ENCODE measurements at regions not wholly inside any gene's neighbourhood (a gene's known extent, or its start where the extent isn't known, plus 50 kb on each side); places are given as distances from the start of the nearest gene placed in this dataset.

DNA sequence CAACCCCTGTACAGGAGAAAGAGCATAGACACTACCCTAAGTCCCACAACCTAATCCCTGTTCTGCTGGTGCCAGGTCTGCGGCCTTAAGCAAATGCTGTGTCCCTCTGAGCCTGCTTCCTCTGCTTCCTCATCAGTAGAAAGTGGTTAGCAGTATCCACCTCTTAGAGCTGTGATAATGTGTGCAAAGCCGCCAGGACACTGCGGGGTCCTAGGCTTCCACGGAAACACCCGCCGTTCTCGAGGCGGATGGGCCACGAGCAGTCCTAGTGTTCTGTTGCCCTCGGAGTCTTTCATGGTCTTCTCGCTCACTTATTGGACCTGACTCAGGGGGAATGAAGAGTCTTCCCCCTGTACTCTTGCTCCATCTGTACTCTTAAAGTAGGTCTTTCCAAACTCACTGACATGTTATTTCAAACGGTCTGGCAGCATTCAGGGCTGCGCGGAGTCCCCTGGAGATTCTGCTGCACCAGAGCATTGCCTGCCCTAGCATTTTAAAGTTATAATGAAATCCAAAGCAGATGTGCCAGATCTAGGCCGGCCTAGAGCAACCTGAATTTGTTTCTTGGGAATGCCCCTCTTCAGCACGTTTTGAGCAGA is 107.2 kb upstream of the ZNF236 start:
- Histone ChIP-seq H3K79me2 (ENCODE audit: insufficient read depth, low read length) (no peaks in the 10 kb centered on the region), H3K4me1 (ENCODE audit: insufficient read depth, low read length) (no peaks in the 10 kb centered on the region), H3K23me2 (ENCODE audit: insufficient read length, low read depth, low read length, poor library complexity, severe bottlenecking) (no peaks in the 10 kb centered on the region), H2BK12ac (ENCODE audit: insufficient read length, low read depth, low read length) (no peak overlapping the region), H3K79me1 (ENCODE audit: insufficient read depth, low read depth, low read length, poor library complexity, severe bottlenecking) (no peaks in the 10 kb centered on the region), H4K91ac (ENCODE audit: insufficient read length, low read depth, low read length) (no peak overlapping the region), H2AFZ (ENCODE audit: low read length) (no peak overlapping the region), H3T11ph (ENCODE audit: low read length) (no peak overlapping the region), H2BK5ac (ENCODE audit: insufficient read length, low read length) (no peak overlapping the region), H3K4ac (ENCODE audit: low read depth, low read length) (no peak overlapping the region), H2BK15ac (ENCODE audit: low read depth, low read length) (no peak overlapping the region), H3K27ac (ENCODE audit: insufficient read length, low read depth, low read length) (no peak overlapping the region), H4K20me1 (ENCODE audit: control insufficient read depth, insufficient read depth, insufficient read length) (no peaks in the 10 kb centered on the region), H3K23ac (ENCODE audit: insufficient read length, low read depth, low read length) (no peak overlapping the region), H3K9ac (ENCODE audit: extremely low read depth, insufficient read length, low read length) (no peak overlapping the region), H2BK120ac (ENCODE audit: low read depth, low read length, poor library complexity, severe bottlenecking) (no peak overlapping the region), H3K9me3 (ENCODE audit: control insufficient read depth, low read depth, low read length) (no peaks in the 10 kb centered on the region), H4K8ac (replicated peaks; ENCODE audit: insufficient read length, low read depth, low read length) (no peak overlapping the region), H3K27me3 (ENCODE audit: insufficient read depth, low read length) (no peaks in the 10 kb centered on the region), H3K14ac (ENCODE audit: insufficient read depth, low read length) (no peak overlapping the region), H2AK5ac (ENCODE audit: insufficient read length, low read length) (no peak overlapping the region), H4K5ac (ENCODE audit: insufficient read length, low read depth, low read length) (no peak overlapping the region), H3K4me2 (ENCODE audit: insufficient read depth, insufficient read length, low read length) (no peak overlapping the region), H2BK20ac (ENCODE audit: low read depth, low read length, poor library complexity, severe bottlenecking) (no peak overlapping the region), H3K56ac (ENCODE audit: insufficient read length, low read depth, low read length) (no peak overlapping the region), H3K18ac (ENCODE audit: insufficient read length, low read depth, low read length) (no peak overlapping the region)
- H3K4me1 Mint-ChIP-seq: no peaks in the 10 kb centered on the region
- no CpG with 5 or more reads among the region's 16 CpGs for WGBS (ENCODE audit: extremely low coverage, insufficient read length, low lambda C conversion rate)
- H3K36me3 Mint-ChIP-seq (ENCODE audit: insufficient read depth in 1 of 3, low read depth in 3 of 3): no peaks in the 10 kb centered on the region; a peak in 2 of 7 replicates
- H3K27me3 Mint-ChIP-seq (ENCODE audit: low read depth): no peaks in the 10 kb centered on the region
- H3K9me3 Mint-ChIP-seq: peaks cover 2 to 4% of the 10 kb centered on the region in 2 experiments; a peak in 1 of 5 replicates
- no peak overlapping the region for H3K4me3 Mint-ChIP-seq
- TF ChIP-seq, protein P1, sequence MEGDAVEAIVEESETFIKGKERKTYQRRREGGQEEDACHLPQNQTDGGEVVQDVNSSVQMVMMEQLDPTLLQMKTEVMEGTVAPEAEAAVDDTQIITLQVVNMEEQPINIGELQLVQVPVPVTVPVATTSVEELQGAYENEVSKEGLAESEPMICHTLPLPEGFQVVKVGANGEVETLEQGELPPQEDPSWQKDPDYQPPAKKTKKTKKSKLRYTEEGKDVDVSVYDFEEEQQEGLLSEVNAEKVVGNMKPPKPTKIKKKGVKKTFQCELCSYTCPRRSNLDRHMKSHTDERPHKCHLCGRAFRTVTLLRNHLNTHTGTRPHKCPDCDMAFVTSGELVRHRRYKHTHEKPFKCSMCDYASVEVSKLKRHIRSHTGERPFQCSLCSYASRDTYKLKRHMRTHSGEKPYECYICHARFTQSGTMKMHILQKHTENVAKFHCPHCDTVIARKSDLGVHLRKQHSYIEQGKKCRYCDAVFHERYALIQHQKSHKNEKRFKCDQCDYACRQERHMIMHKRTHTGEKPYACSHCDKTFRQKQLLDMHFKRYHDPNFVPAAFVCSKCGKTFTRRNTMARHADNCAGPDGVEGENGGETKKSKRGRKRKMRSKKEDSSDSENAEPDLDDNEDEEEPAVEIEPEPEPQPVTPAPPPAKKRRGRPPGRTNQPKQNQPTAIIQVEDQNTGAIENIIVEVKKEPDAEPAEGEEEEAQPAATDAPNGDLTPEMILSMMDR (conservative IDR thresholded peaks at IDR 0.05): no peak
- H3K27ac Mint-ChIP-seq: peak overlapping the region in 1 of 3 experiments; percentile 25; a peak in 1 of 7 replicates
- no peak for DNase-seq
